Cardiac fibroblast (primary cell): ENCODE measurements at regions not wholly inside any gene's neighbourhood (a gene's known extent, or its start where the extent isn't known, plus 50 kb on each side); places are given as distances from the start of the nearest gene placed in this dataset.
"Not testable (repeated sequence)": the region's sequence is repeated elsewhere in the genome, so short reads cannot be mapped to it uniquely, and the experiment has no call there.

Experiments used
- DNase-seq, 2 donors: peaks; one replicate each; pipeline versions ENCODE4 v3.0.0 to v3.0.0-alpha.2; 2010; ENCODE audit warnings: low read depth in 2 of 2
- H3K4me3 ChIP-seq, 2 donors: replicated peaks in 1 of 2; 1 replicate in 1 of 2; 2 replicates in 1 of 2; pipeline ENCODE4 v1.5.1; 2011; ENCODE audit warnings: low read depth in 2 of 2, low read length in 2 of 2, mild to moderate bottlenecking in 2 of 2, moderate library complexity in 1 of 2
- CTCF ChIP-seq: IDR thresholded peaks from one replicate; pipeline ENCODE4 v1.5.1; 2011; ENCODE audit warnings: low read depth, mild to moderate bottlenecking, low read length, inconsistent platforms

GRCh38 chr17:45666641-45667040 is 117.5 kb upstream of the CRHR1 start:
- no peak for TF ChIP-seq CTCF
- no peak overlapping the region for H3K4me3 ChIP-seq
- DNase-seq: no peak

- TF ChIP-seq CTCF: no peak
- no peak overlapping the region for H3K4me3 ChIP-seq
- DNase-seq: no peak
Observed at GRCh38 chr17:45667591-45668171, 116.4 kb upstream of the CRHR1 start.

- H3K4me3 ChIP-seq: no peak overlapping the region
- no peak for TF ChIP-seq CTCF
- DNase-seq: no peak
Observed at GRCh38 chr17:45668316-45668715, 115.8 kb upstream of the CRHR1 start.

GRCh38 chr17:45672301-45672700 is 111.8 kb upstream of the CRHR1 start:
- no peak for DNase-seq
- TF ChIP-seq CTCF: no peak
- H3K4me3 ChIP-seq: no peak overlapping the region

- no peak overlapping the region for H3K4me3 ChIP-seq
- DNase-seq: no peak
- no peak for TF ChIP-seq CTCF
Observed at GRCh38 chr17:45672792-45673191, 111.3 kb upstream of the CRHR1 start.

GRCh38 chr17:45673759-45674158 is 110.4 kb upstream of the CRHR1 start:
- DNase-seq, H3K4me3 ChIP-seq: not testable (repeated sequence)

- TF ChIP-seq CTCF: no peak
- no peak overlapping the region for H3K4me3 ChIP-seq
- no peak for DNase-seq
Observed at GRCh38 chr17:45675012-45675411, 109.1 kb upstream of the CRHR1 start.
